DND-41 (cell line): ENCODE measurements at regions not wholly inside any gene's neighbourhood (a gene's known extent, or its start where the extent isn't known, plus 50 kb on each side); places are given as distances from the start of the nearest gene placed in this dataset.

Experiments
- ATAC-seq: fragments of 200-7000 bp; cut with Tn5 transposase; 3 replicates; pipeline ENCODE4 v1.9.1; 2021; ENCODE audit warnings: low read depth; ENCODE audit not compliant: insufficient read depth
- DNase-seq: peaks from one replicate; pipeline ENCODE4 v3.0.0-alpha.2; 2020
- H2AFZ ChIP-seq: 2 replicates; pipeline ENCODE4 v1.6.0; 2012; ENCODE audit warnings: low read depth, low read length
- H3K27ac ChIP-seq: 2 replicates; pipeline ENCODE4 v1.5.1; 2012; ENCODE audit warnings: low read length, inconsistent platforms
- H3K27me3 ChIP-seq: fragments of 200-600 bp; sonication (generic); 2 replicates; pipeline ENCODE4 v1.6.0; 2012; ENCODE audit warnings: low read length, mild to moderate bottlenecking, inconsistent platforms; ENCODE audit not compliant: insufficient read depth, poor library complexity
- H3K36me3 ChIP-seq: 2 replicates; pipeline ENCODE4 v1.5.1; 2012; ENCODE audit warnings: low read length, inconsistent platforms; ENCODE audit not compliant: insufficient read depth
- H3K4me1 ChIP-seq: 2 replicates; pipeline ENCODE4 v1.5.1; 2012; ENCODE audit warnings: mild to moderate bottlenecking, low read length; ENCODE audit not compliant: insufficient read depth
- H3K4me2 ChIP-seq: 2 replicates; pipeline ENCODE4 v1.6.0; 2012; ENCODE audit warnings: mild to moderate bottlenecking, moderate library complexity, low read length, inconsistent platforms; ENCODE audit not compliant: insufficient read depth
- H3K4me3 ChIP-seq, 2 experiments: fragments of 200-600 bp in 1 of 2; shearing (Covaris generic) in 1 of 2; 2 replicates each; pipeline ENCODE4 v1.5.1; 2012 to 2016; ENCODE audit warnings: inconsistent platforms in 2 of 2, low read length in 2 of 2, mild to moderate bottlenecking in 2 of 2, low read depth in 1 of 2, moderate library complexity in 1 of 2
- H3K79me2 ChIP-seq: 2 replicates; pipeline ENCODE4 v1.6.0; 2012; ENCODE audit warnings: low read length, inconsistent platforms; ENCODE audit not compliant: insufficient read depth
- H3K9ac ChIP-seq: 2 replicates; pipeline ENCODE4 v1.6.0; 2012; ENCODE audit warnings: low read depth, mild to moderate bottlenecking, inconsistent platforms, low read length, moderate library complexity
- H3K9me3 ChIP-seq: 2 replicates; pipeline ENCODE4 v1.5.1; 2012; ENCODE audit warnings: low read length, moderate library complexity, mild to moderate bottlenecking, inconsistent platforms; ENCODE audit not compliant: insufficient read depth, severe bottlenecking
- H4K20me1 ChIP-seq: 2 replicates; pipeline ENCODE4 v1.6.0; 2012; ENCODE audit warnings: low read length; ENCODE audit not compliant: insufficient read depth
- EZH2 ChIP-seq: IDR thresholded peaks from 3 replicates; pipeline ENCODE4 v1.6.1; 2012; ENCODE audit warnings: borderline replicate concordance, low read depth, mild to moderate bottlenecking, moderate library complexity, low read length, inconsistent platforms; ENCODE audit not compliant: severe bottlenecking
- TF ChIP-seq, protein P1 (sequence below): IDR thresholded peaks from 2 replicates; pipeline ENCODE4 v1.5.1; 2012; ENCODE audit warnings: borderline replicate concordance, low read length, moderate library complexity, mild to moderate bottlenecking; ENCODE audit not compliant: poor library complexity, severe bottlenecking; ENCODE audit errors: extremely low read depth

DNA sequence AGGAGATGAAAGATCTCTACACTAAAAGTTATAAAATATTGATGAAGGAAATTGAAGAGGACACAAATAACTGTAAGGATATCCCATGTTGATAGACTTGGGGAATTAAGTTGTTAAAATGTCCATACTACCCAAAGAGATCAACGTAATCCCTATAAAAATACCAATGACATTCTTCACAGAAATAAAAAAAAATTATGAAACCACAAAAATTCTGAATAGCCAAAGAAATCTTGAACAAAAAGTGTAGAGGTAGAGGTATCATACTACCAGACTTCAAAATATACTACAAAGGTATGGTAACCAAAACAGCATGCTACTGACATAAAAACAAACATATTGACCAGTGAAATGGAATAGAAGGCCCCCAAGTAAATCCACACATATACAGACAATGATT, 71.5 kb upstream of the ELL2 start:
- Histone ChIP-seq H3K4me2 (no peak overlapping the region), H2AFZ (no peak overlapping the region), H3K27me3 (no peaks in the 10 kb centered on the region), H3K9ac (no peak overlapping the region), H4K20me1 (no peaks in the 10 kb centered on the region), H3K4me1 (no peaks in the 10 kb centered on the region), H3K4me3 (no peak overlapping the region), H3K79me2 (no peaks in the 10 kb centered on the region), H3K27ac (no peak overlapping the region), H3K36me3 (no peaks in the 10 kb centered on the region), H3K9me3 (no peaks in the 10 kb centered on the region)
- ATAC-seq: no peak
- TF ChIP-seq, protein P1, sequence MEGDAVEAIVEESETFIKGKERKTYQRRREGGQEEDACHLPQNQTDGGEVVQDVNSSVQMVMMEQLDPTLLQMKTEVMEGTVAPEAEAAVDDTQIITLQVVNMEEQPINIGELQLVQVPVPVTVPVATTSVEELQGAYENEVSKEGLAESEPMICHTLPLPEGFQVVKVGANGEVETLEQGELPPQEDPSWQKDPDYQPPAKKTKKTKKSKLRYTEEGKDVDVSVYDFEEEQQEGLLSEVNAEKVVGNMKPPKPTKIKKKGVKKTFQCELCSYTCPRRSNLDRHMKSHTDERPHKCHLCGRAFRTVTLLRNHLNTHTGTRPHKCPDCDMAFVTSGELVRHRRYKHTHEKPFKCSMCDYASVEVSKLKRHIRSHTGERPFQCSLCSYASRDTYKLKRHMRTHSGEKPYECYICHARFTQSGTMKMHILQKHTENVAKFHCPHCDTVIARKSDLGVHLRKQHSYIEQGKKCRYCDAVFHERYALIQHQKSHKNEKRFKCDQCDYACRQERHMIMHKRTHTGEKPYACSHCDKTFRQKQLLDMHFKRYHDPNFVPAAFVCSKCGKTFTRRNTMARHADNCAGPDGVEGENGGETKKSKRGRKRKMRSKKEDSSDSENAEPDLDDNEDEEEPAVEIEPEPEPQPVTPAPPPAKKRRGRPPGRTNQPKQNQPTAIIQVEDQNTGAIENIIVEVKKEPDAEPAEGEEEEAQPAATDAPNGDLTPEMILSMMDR: no peak
- no peak for TF ChIP-seq EZH2
- DNase-seq: no peak

DNA sequence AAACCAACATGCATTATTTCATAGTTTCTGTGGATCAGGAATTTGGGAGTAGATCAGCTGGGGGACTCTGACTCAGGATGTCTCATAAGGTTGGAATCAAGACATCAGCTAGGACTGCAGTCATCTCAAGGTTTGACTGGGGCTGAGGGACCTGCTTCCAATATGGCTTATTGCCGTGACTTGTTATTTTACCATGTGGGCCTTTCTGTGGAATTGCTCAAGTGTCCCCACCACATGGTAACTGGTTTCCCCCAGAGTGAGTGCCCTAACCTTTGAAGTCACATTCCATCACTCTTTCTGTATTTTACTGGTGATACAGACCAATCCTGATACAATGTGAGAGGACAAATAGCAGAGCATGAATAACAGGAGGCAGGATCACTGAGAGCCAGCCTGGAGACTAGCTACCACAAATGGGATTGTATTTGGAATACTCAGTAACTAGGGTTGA, 70.2 kb upstream of the ELL2 start:
- 0 out of 2 replicates have a peak, but pooled peaks cover under 1% of the 10 kb centered on the region for H3K4me1 ChIP-seq

DNA sequence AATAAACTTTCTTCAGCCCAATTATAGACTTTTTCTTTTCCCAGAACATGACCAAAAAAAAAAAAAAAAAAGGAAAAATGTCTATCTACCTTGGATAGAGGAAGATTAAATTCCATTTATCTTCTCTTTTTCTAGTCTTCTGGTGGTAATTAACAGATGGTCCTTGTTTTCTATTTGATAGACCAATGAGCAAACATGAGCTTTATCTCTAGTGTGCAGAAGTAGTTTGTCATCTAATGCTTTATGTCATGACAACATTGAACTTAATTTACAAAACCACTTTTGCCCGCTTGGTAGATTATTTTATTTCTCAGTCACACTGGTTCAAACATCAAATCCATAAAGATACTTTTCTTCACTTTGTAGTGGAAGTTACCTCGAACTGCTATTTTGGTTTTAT, 69.5 kb upstream of the ELL2 start:
- ATAC-seq (no peak), DNase-seq (no peak)
- Histone ChIP-seq H3K27ac (no peak overlapping the region), H2AFZ (no peak overlapping the region), H3K27me3 (no peaks in the 10 kb centered on the region), H3K36me3 (no peaks in the 10 kb centered on the region), H4K20me1 (no peaks in the 10 kb centered on the region), H3K4me1 (peaks cover 6% of the 10 kb centered on the region; the same call in 1 of the 2 replicates), H3K4me3 (no peak overlapping the region), H3K4me2 (no peak overlapping the region), H3K9me3 (no peaks in the 10 kb centered on the region), H3K79me2 (no peaks in the 10 kb centered on the region), H3K9ac (no peak overlapping the region)
- TF ChIP-seq, protein P1: no peak

More for the DNA sequence above, 70.2 kb upstream of the ELL2 start:
- no peak overlapping the region for H2AFZ ChIP-seq
- no peak overlapping the region for H3K9ac ChIP-seq
- no peaks in the 10 kb centered on the region for H4K20me1 ChIP-seq
- no peak overlapping the region for H3K4me2 ChIP-seq
- no peak overlapping the region for H3K4me3 ChIP-seq
- no peaks in the 10 kb centered on the region for H3K36me3 ChIP-seq
- no peak overlapping the region for H3K27ac ChIP-seq
- H3K79me2 ChIP-seq: no peaks in the 10 kb centered on the region
- ATAC-seq: no peak
- H3K9me3 ChIP-seq: no peaks in the 10 kb centered on the region
- no peaks in the 10 kb centered on the region for H3K27me3 ChIP-seq
- DNase-seq: no peak
- TF ChIP-seq, protein P1: no peak
- TF ChIP-seq EZH2: no peak

DNA sequence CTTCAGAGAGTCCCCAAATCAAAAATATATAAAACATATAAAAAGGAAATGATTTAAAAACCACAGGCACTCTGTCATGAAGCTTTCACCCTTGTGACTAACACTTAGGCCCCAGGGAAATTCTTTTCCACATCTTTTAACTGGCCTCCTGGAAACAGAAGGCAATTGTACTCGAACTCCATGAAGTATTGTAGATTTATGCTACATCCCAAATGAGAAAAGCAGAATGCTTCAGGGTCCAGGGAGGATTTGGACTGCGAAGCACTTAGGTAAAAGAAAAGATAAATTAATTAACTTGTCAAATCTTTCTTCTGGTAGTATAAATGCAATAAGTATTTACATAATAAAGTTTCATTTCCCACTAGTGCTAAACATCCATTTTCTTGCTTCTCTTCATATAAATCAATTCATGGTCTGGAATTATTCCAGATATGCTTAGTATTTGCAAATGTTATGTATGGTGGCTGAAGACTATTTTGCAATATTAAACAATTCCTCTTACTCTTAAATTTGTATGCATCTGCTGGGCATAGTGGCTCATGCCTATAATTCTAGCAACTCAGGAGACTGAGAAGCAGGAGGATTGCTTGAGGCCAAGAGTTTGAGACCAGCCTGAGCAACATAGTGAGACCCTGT, 64.9 kb upstream of the ELL2 start:
- no peak for DNase-seq
- TF ChIP-seq, protein P1: no peak
- no peak for TF ChIP-seq EZH2

More for the DNA sequence above, 64.9 kb upstream of the ELL2 start:
- no peak overlapping the region for H3K4me3 ChIP-seq
- H3K36me3 ChIP-seq: no peaks in the 10 kb centered on the region
- H3K4me1 ChIP-seq: peaks cover 26% of the 10 kb centered on the region
- ATAC-seq: no peak
- H3K9me3 ChIP-seq: no peaks in the 10 kb centered on the region
- no peaks in the 10 kb centered on the region for H4K20me1 ChIP-seq
- H3K27ac ChIP-seq: no peak overlapping the region
- H2AFZ ChIP-seq: no peak overlapping the region
- no peaks in the 10 kb centered on the region for H3K27me3 ChIP-seq
- H3K4me2 ChIP-seq: no peak overlapping the region
- no peaks in the 10 kb centered on the region for H3K79me2 ChIP-seq
- no peak overlapping the region for H3K9ac ChIP-seq
